ENCODE measurements at regions not wholly inside any gene's neighbourhood (a gene's known extent, or its start where the extent isn't known, plus 50 kb on each side); places are given as distances from the start of the nearest gene placed in this dataset.

GRCh38 chr2:78710632-78711375, 314.7 kb upstream of the REG3G start:
- no peaks in the 10 kb centered on the region for H3K27me3 ChIP-seq (ENCODE audit: control insufficient read depth, insufficient read depth, low read length, poor library complexity, severe bottlenecking)
- H3K4me1 ChIP-seq (ENCODE audit: control insufficient read depth, insufficient read depth, low read length), result no peaks in the 10 kb centered on the region
- no peak overlapping the region for H3K27ac ChIP-seq (ENCODE audit: insufficient read depth, low read depth, low read length, poor library complexity, severe bottlenecking)
- H3K36me3 ChIP-seq (ENCODE audit: control insufficient read depth, insufficient read depth, low read length), result no peaks in the 10 kb centered on the region
- WGBS, 2 experiments, result no CpG with 5 or more reads among the region's 1 CpG
- no peaks in the 10 kb centered on the region for H3K9me3 ChIP-seq (ENCODE audit: control insufficient read depth, low read length)
- no peak overlapping the region for H3K4me3 ChIP-seq (ENCODE audit: insufficient read depth, low read depth, low read length)

GRCh38 chr2:78715293-78715692, 310.2 kb upstream of the REG3G start:
- no peaks in the 10 kb centered on the region for H3K4me1 ChIP-seq (ENCODE audit: control insufficient read depth, insufficient read depth, low read length)
- no peaks in the 10 kb centered on the region for H3K9me3 ChIP-seq (ENCODE audit: control insufficient read depth, low read length)
- no peaks in the 10 kb centered on the region for H3K36me3 ChIP-seq (ENCODE audit: control insufficient read depth, insufficient read depth, low read length)
- WGBS, 2 experiments, result 92 to 100% methylated on average over 1 to 2 of the region's 3 CpGs
- H3K27ac ChIP-seq (ENCODE audit: insufficient read depth, low read depth, low read length, poor library complexity, severe bottlenecking), result no peak overlapping the region
- no peak overlapping the region for H3K4me3 ChIP-seq (ENCODE audit: insufficient read depth, low read depth, low read length)
- no peaks in the 10 kb centered on the region for H3K27me3 ChIP-seq (ENCODE audit: control insufficient read depth, insufficient read depth, low read length, poor library complexity, severe bottlenecking)

GRCh38 chr2:78718024-78718423, 307.5 kb upstream of the REG3G start:
- Histone ChIP-seq H3K9me3 (ENCODE audit: control insufficient read depth, low read length) (no peaks in the 10 kb centered on the region), H3K27me3 (ENCODE audit: control insufficient read depth, insufficient read depth, low read length, poor library complexity, severe bottlenecking) (no peaks in the 10 kb centered on the region), H3K27ac (ENCODE audit: insufficient read depth, low read depth, low read length, poor library complexity, severe bottlenecking) (no peak overlapping the region), H3K36me3 (ENCODE audit: control insufficient read depth, insufficient read depth, low read length) (no peaks in the 10 kb centered on the region), H3K4me3 (ENCODE audit: insufficient read depth, low read depth, low read length) (no peak overlapping the region), H3K4me1 (ENCODE audit: control insufficient read depth, insufficient read depth, low read length) (no peaks in the 10 kb centered on the region)
- 94 to 97% methylated on average over 1 of the region's 1 CpG for WGBS, 2 experiments

- Histone ChIP-seq H3K9me3 (ENCODE audit: control insufficient read depth, low read length) (no peaks in the 10 kb centered on the region), H3K36me3 (ENCODE audit: control insufficient read depth, insufficient read depth, low read length) (no peaks in the 10 kb centered on the region), H3K4me1 (ENCODE audit: control insufficient read depth, insufficient read depth, low read length) (no peaks in the 10 kb centered on the region), H3K27ac (ENCODE audit: insufficient read depth, low read depth, low read length, poor library complexity, severe bottlenecking) (no peak overlapping the region), H3K27me3 (ENCODE audit: control insufficient read depth, insufficient read depth, low read length, poor library complexity, severe bottlenecking) (no peaks in the 10 kb centered on the region), H3K4me3 (ENCODE audit: insufficient read depth, low read depth, low read length) (no peak overlapping the region)
- no CpG with 5 or more reads among the region's 1 CpG for WGBS, 2 experiments
Observed at GRCh38 chr2:78718473-78718872, 307.0 kb upstream of the REG3G start.

- Histone ChIP-seq H3K4me1 (ENCODE audit: control insufficient read depth, insufficient read depth, low read length) (no peaks in the 10 kb centered on the region), H3K9me3 (ENCODE audit: control insufficient read depth, low read length) (no peaks in the 10 kb centered on the region), H3K27me3 (ENCODE audit: control insufficient read depth, insufficient read depth, low read length, poor library complexity, severe bottlenecking) (no peaks in the 10 kb centered on the region), H3K4me3 (ENCODE audit: insufficient read depth, low read depth, low read length) (no peak overlapping the region), H3K27ac (ENCODE audit: insufficient read depth, low read depth, low read length, poor library complexity, severe bottlenecking) (no peak overlapping the region), H3K36me3 (ENCODE audit: control insufficient read depth, insufficient read depth, low read length) (no peaks in the 10 kb centered on the region)
- WGBS, 2 experiments, result 99 to 100% methylated on average over 3 to 7 of the region's 7 CpGs
Observed at GRCh38 chr2:78721355-78722033, 304.0 kb upstream of the REG3G start.

GRCh38 chr2:78734221-78734620, 291.3 kb upstream of the REG3G start:
- Histone ChIP-seq H3K27me3 (ENCODE audit: control insufficient read depth, insufficient read depth, low read length, poor library complexity, severe bottlenecking) (no peaks in the 10 kb centered on the region), H3K4me3 (ENCODE audit: insufficient read depth, low read depth, low read length) (no peak overlapping the region), H3K36me3 (ENCODE audit: control insufficient read depth, insufficient read depth, low read length) (no peaks in the 10 kb centered on the region), H3K27ac (ENCODE audit: insufficient read depth, low read depth, low read length, poor library complexity, severe bottlenecking) (no peak overlapping the region), H3K9me3 (ENCODE audit: control insufficient read depth, low read length) (no peaks in the 10 kb centered on the region), H3K4me1 (ENCODE audit: control insufficient read depth, insufficient read depth, low read length) (no peaks in the 10 kb centered on the region)
- 93 to 97% methylated on average over 3 of the region's 3 CpGs for WGBS, 2 experiments

- Histone ChIP-seq H3K27me3 (ENCODE audit: control insufficient read depth, insufficient read depth, low read length, poor library complexity, severe bottlenecking) (no peaks in the 10 kb centered on the region), H3K4me3 (ENCODE audit: insufficient read depth, low read depth, low read length) (no peak overlapping the region), H3K9me3 (ENCODE audit: control insufficient read depth, low read length) (no peaks in the 10 kb centered on the region), H3K36me3 (ENCODE audit: control insufficient read depth, insufficient read depth, low read length) (no peaks in the 10 kb centered on the region), H3K27ac (ENCODE audit: insufficient read depth, low read depth, low read length, poor library complexity, severe bottlenecking) (no peak overlapping the region), H3K4me1 (ENCODE audit: control insufficient read depth, insufficient read depth, low read length) (no peaks in the 10 kb centered on the region)
- 100% methylated on average over 1 of the region's 1 CpG; no CpG with 5 or more reads in 1 of the 2 experiments for WGBS, 2 experiments
Observed at GRCh38 chr2:78739282-78739681, 286.2 kb upstream of the REG3G start.

- no peak overlapping the region for H3K4me3 ChIP-seq (ENCODE audit: insufficient read depth, low read depth, low read length)
- H3K36me3 ChIP-seq (ENCODE audit: control insufficient read depth, insufficient read depth, low read length), result no peaks in the 10 kb centered on the region
- H3K27me3 ChIP-seq (ENCODE audit: control insufficient read depth, insufficient read depth, low read length, poor library complexity, severe bottlenecking), result no peaks in the 10 kb centered on the region
- H3K9me3 ChIP-seq (ENCODE audit: control insufficient read depth, low read length), result no peaks in the 10 kb centered on the region
- 20 to 55% methylated on average over 1 of the region's 1 CpG for WGBS, 2 experiments
- no peaks in the 10 kb centered on the region for H3K4me1 ChIP-seq (ENCODE audit: control insufficient read depth, insufficient read depth, low read length)
- no peak overlapping the region for H3K27ac ChIP-seq (ENCODE audit: insufficient read depth, low read depth, low read length, poor library complexity, severe bottlenecking)
Observed at GRCh38 chr2:78749638-78750037, 275.9 kb upstream of the REG3G start.

- no peaks in the 10 kb centered on the region for H3K9me3 ChIP-seq (ENCODE audit: control insufficient read depth, low read length)
- no peaks in the 10 kb centered on the region for H3K27me3 ChIP-seq (ENCODE audit: control insufficient read depth, insufficient read depth, low read length, poor library complexity, severe bottlenecking)
- no peaks in the 10 kb centered on the region for H3K4me1 ChIP-seq (ENCODE audit: control insufficient read depth, insufficient read depth, low read length)
- no peak overlapping the region for H3K4me3 ChIP-seq (ENCODE audit: insufficient read depth, low read depth, low read length)
- 89 to 91% methylated on average over 2 of the region's 2 CpGs for WGBS, 2 experiments
- H3K27ac ChIP-seq (ENCODE audit: insufficient read depth, low read depth, low read length, poor library complexity, severe bottlenecking), result no peak overlapping the region
- H3K36me3 ChIP-seq (ENCODE audit: control insufficient read depth, insufficient read depth, low read length), result no peaks in the 10 kb centered on the region
Observed at GRCh38 chr2:78750219-78750618, 275.3 kb upstream of the REG3G start.

- H3K4me3 ChIP-seq (ENCODE audit: insufficient read depth, low read depth, low read length), result no peak overlapping the region
- no peaks in the 10 kb centered on the region for H3K36me3 ChIP-seq (ENCODE audit: control insufficient read depth, insufficient read depth, low read length)
- no peaks in the 10 kb centered on the region for H3K27me3 ChIP-seq (ENCODE audit: control insufficient read depth, insufficient read depth, low read length, poor library complexity, severe bottlenecking)
- H3K27ac ChIP-seq (ENCODE audit: insufficient read depth, low read depth, low read length, poor library complexity, severe bottlenecking), result no peak overlapping the region
- no peaks in the 10 kb centered on the region for H3K9me3 ChIP-seq (ENCODE audit: control insufficient read depth, low read length)
- H3K4me1 ChIP-seq (ENCODE audit: control insufficient read depth, insufficient read depth, low read length), result no peaks in the 10 kb centered on the region
- whole genome bisulfite sequencing, 2 experiments, result 91 to 95% methylated on average over 6 of the region's 6 CpGs
Observed at GRCh38 chr2:78754930-78755329, 270.6 kb upstream of the REG3G start.
